Stimulated activated CD4-positive, alpha-beta T cell treated with anti-CD3 and anti-CD28 coated beads, Interleukin-1b, Interleukin-23, amount 100 ng/mL, for 4 hours (primary cell): ENCODE measurements at regions not wholly inside any gene's neighbourhood (a gene's known extent, or its start where the extent isn't known, plus 50 kb on each side); places are given as distances from the start of the nearest gene placed in this dataset.

Experiments
- DNase-seq, 2 donors: peaks; one replicate each; pipeline ENCODE4 v3.0.0-alpha.2; 2020; ENCODE audit warnings: low read depth in 2 of 2

GRCh38 chr6:90435207-90435899, 138.7 kb upstream of the BACH2 start:
- DNase-seq: no peak

GRCh38 chr6:90434094-90434493, 137.5 kb upstream of the BACH2 start:
- DNase-seq: no peak

DNA sequence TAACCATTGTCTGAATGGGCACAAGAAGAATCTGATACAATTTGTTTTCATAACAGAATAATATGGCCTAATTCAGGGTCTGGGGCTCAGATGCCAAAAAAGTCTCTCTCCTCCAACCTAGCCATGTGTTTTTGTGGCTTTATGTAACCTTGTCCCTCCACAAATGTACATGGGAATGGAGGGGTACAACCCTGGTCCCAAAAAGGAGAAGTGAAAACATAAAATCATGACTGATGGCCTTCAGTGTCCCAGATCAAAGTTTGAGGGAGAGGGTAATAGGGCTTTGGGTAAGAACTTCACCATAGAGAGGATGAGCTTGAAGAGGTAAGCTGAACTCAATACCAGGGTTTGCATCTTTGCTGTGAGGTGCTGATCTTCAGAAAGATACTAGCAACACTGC, 136.3 kb upstream of the BACH2 start:
- no peak for DNase-seq

DNA sequence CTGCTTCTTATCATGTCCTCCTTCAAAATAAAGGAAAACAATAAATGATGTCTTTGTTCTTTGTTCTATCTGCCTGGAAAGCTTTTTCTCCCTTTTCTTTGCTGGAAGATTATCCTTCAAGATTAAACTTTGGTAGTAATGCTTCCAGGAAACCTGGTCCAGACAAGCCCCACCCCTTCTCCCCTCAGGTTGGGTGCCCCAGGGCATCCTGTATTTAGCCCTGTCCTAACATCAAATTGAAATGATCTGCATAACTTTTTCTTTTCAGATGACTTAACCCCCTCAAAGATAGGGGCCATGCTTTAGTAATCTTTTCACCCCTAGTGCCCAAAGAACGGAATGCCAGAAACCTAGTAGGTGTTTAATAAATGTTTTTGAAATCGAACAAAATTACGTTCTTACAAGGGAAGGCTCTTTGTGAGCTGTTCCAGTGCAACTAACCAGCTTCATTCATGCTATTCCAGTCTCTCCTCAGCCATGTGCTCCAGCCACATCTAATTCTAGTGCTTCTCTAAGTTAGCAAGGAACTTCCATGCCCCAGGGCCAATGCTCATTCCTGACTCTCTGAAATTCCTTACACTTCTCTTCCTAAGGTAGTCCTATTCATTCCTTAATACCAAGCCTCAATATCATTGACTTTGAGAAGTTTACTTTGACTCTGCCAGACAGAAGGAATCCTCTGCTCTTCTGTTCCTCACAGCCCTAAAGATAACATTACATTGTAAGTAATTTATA, 135.6 kb upstream of the BACH2 start:
- no peak for DNase-seq

DNA sequence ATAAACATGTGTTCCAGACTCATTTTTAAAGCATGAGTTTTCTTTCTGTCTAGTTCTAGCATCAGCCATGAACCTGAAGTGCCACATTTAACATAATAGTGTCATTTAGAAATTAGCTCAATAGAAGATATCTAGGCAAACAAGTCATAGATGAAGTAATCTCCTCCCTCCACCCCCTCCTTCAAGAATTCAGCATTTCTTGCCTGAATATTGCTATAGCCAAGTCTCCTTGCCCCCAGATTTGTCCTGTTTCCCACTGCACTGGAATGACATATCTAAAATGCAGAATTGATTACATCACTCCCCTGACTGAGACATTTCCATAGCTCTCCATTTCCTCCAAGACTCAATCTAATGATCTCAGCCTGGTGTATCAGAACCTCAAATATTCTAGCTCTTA, 134.9 kb upstream of the BACH2 start:
- no peak for DNase-seq

GRCh38 chr6:90429713-90430112, 133.1 kb upstream of the BACH2 start:
- DNase-seq: no peak

DNA sequence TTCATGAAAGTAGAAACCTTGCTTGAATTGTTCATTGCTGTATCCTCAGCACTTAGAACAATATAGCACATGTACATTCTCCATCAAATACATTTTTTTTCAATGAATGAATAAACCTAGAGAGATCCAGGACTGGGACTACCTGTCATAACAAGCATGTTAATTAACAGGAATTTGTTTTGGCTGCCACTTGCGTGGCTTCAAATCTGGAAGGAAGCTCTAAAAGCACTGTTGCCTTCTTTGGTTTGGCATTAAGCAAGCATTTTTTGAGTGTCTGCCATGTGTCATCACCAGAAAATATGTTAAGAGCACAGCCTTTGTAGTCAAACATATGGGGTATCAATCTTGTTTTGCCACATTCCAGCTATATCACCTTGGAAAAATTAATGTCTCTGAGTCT, 131.9 kb upstream of the BACH2 start:
- DNase-seq: no peak

DNA sequence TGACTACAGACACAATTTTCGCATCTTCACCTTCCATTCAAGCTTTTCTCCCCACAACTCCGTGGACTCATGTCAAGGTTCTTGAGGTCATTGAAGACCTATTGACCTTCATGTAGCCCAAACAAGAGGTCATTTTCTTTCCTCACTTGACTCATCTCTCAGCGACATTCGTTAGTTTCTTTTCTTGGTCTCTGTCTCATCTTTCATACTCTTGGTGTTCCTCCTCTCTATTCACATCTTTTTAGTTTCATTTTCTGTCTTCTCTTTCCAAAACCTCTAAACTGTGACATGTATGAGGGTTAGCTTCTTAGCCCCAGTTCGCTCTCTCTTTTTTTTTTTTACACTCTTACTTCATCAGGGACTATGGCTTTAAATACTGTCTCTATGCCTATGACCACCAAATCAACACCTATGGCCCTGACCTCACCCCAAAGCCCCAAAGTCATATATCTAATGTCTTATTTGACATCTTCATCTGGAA, 128.6 kb upstream of the BACH2 start:
- no peak for DNase-seq

GRCh38 chr6:90424580-90424979, 127.9 kb upstream of the BACH2 start:
- no peak for DNase-seq

DNA sequence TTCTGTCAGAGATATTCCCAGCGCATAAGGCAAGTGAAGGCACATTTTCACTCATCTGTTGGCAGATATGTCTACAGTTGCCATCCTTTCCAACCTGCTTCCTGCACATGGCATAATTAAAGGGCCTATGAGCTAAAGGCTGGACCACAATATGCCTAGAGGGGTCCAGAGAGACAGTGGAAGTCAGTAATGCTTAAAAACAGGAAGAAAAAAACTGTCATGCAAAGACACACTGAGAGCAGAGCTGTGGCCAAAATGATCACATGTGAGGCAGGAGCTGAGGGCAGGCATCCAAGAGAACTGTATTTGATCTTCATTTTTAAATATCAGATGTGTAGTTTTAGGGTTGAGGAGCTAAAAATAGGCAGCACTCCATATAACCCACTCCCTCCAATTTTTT, 125.0 kb upstream of the BACH2 start:
- no peak for DNase-seq

DNA sequence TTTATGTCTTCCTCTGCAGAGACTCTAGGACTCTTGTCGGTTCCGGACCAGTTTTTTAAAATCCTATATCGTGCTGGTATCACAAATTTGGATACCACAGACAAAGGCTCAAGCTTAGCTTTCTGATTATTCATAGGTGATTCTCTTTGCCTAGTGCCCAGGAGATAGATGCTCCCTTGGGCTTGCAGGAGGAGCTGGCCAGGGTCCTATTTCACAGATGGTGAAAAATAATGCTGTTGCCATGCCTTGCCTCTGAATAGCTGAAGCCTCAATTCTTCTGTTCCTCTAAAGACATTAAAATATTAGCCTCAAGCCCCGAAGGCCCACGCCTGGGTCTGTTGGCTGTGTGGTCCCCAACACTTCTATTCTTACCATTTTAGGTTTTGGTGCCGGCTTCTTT, 123.9 kb upstream of the BACH2 start:
- no peak for DNase-seq

- DNase-seq: no peak
Measured at GRCh38 chr6:90417385-90417784, 120.7 kb upstream of the BACH2 start.

GRCh38 chr6:90416322-90416721, 119.7 kb upstream of the BACH2 start:
- DNase-seq: no peak

DNA sequence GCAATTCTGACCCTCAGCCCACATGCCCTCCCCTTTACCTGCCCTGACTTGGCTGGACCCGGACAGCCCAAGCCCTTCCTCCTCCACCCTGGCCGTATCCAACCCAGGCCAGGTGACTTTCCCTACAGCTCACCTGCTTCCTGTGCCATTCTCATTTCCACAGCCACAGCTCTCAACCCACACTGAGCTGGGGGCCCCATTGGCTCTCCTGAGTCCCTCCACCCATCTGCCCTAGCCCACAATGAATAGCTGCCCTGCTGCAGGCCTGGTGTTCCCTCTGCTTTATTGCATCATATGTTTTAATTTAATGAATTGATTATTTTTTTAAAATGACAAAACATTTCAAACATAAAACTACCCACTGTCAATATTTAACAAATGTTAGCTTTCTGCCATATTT, 118.5 kb upstream of the BACH2 start:
- DNase-seq: no peak

DNA sequence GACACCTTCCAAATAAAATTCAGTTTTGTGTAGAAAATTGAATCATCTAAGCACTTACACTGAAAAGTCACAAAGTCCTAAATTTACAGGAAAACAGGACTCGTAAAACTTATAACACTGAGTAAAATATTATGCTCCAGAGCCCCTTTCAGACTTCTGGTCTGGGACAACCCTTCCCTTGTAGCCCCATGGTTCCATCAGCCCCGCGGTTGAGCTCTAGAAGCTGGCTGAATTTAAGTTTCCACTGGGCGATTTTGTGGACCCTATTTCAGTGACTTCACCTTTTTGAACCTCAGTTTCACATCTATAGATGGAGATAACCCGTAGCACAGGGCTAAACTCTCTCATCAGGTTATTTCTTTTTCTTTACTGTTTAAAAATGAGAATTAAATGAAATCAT, 117.7 kb upstream of the BACH2 start:
- no peak for DNase-seq

DNA sequence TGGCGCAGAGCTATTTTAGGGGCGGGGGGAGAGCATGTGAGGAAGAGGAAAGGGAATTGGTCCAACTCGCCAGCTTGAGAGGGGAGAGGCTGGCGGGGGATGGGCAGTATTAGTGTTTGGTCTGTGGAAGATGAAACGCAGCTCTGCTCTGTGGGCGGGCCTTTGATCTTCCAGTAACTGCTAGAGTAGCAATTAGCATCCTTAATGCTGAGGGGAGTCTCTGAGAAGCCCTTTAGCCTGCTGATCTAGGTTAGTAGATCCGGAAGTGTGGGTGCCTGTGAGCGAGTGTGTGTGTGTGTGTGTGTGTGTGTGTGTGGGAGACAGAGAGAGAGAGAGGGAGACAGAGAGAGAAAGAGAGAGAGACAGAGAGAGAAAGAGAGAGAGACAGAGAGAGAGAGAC, 117.2 kb upstream of the BACH2 start:
- DNase-seq: peak; percentile 61 to 74

- DNase-seq: no peak
Measured at GRCh38 chr6:90413396-90413795, 116.8 kb upstream of the BACH2 start.

DNA sequence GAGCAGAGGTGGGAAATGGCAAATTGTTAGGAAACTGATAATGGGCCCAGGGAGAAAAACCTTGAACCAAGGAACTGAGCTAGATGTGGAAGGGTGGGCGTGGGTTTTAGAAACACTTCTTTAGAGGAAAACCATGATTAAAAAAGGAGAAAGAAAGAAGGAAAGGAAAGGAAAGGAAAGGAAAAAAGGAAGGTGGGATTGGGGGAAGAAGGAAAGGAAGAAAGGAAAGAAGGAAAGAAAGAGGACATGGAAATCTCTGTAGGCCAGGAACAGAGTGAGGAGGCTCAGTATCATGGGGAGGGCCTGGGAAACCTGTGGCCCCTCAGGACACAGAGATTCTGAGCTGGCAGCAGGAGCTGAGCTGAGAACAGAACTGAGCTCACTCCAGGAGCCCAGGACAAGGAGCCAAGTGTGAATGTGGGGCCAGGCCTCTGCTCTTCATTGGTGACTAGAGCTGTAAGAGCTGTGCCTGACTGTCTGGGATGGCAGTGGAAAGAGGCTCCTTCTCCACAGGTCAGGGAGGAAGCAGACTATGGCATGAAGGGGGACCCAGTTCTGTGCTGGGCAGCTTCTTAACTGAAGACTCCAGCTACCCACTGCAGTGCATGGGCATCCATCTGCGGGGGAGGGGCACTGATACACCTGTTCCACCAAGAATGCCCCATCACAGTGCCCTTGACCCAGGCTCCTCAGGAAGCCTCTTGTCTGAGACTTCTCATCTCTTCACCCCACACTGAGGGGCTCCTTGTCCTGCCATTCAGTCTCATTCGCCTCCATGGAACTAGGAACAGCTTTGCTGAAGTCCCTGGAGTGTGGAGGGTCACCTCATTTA, 116.1 kb upstream of the BACH2 start:
- DNase-seq: no peak

- DNase-seq: peak in 1 of 2 donors; percentile 35
Measured at GRCh38 chr6:90411292-90411781, 114.7 kb upstream of the BACH2 start.

DNA sequence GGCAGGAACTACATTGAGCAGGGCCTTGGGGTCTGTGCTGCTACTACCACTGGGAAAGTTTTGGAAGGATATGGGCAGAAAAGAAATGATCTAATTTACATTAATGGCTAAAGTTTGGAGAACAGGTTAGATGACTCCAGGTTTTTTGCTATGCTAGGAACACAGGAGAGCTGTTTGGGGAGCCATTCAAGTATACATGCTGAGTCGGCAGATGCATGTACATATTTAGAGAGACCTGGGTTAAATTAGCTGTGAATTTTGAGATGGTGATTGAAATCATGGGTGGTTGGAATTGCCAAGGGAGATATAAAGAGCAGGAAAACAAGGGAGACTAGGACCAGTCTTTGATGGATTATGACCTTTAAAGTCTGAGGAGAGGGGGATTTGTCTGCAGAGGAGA, 113.1 kb upstream of the BACH2 start:
- DNase-seq: no peak

DNA sequence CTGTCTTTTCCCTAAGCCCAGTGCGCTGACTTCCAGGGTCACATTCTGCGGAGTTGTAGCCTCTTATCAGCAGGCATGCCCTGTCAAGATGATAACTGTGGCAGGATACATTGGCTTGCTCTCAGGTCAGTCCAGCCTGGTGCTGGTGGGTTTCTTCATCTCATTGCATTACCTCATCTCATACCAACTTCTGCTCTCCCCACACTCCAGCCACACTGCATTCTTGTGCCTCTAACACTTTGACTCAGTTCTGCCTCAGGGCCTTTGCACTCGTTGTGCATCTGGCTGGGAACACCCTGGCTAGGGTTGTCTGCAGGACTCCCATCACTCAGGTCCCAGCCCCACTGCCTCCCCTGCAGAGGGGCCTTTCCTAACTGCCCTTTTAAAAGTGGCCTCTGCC, 110.3 kb upstream of the BACH2 start:
- no peak for DNase-seq

DNA sequence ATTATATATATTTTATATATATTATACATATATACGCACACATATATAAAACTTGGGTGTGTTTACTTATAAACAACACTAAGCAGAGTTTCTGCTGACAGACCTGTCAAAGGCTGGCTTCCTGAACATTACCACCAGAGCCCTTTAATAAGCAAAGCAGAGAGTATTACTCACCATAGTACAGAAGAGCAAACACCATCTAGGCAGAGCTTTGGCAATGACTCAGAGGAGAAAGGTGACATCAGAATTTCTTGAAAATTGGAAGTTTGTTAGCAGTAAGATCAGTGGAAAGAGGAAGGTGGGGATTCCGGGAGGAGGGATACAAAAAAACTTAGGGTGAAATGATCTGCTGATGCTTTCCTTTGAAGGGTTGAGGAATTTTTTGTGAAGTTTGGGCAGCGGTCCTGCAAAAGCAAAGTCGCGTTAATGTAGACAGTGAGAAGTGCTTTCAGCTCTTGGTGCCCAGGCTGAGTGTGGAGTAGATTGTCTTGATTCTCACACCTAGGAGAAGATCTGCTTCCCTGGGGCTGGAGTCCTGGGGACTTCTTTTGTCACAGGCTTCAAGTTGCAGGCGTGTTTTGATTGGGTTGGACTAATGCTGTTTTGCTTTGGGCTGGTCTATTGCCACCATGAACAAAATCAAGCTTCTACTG, 109.6 kb upstream of the BACH2 start:
- DNase-seq: no peak
